ENCODE measurements at regions not wholly inside any gene's neighbourhood (a gene's known extent, or its start where the extent isn't known, plus 50 kb on each side); places are given as distances from the start of the nearest gene placed in this dataset.

GRCh38 chr12:20134652-20135051 lies 233.7 kb upstream of the PDE3A start:
- TF ChIP-seq TSHZ2 (CRISPR knock-in tag; IDR thresholded peaks at IDR 0.05) (no peak), ARNTL (CRISPR knock-in tag; IDR thresholded peaks at IDR 0.05; ENCODE audit: borderline replicate concordance, low read depth) (no peak), ZFP30 (CRISPR knock-in tag; IDR thresholded peaks at IDR 0.05) (no peak), GLIS3 (CRISPR knock-in tag; IDR thresholded peaks at IDR 0.05) (no peak), PPARA (CRISPR knock-in tag; IDR thresholded peaks at IDR 0.05; ENCODE audit: borderline replicate concordance) (no peak)
- ATAC-seq, result no peak

- ATAC-seq, result no peak
Observed at GRCh38 chr12:20140751-20141150, 227.6 kb upstream of the PDE3A start.

More at GRCh38 chr12:20140751-20141150, 227.6 kb upstream of the PDE3A start:
- TF ChIP-seq SNAI2 (CRISPR knock-in tag; IDR thresholded peaks at IDR 0.05) (no peak), GLIS3 (CRISPR knock-in tag; IDR thresholded peaks at IDR 0.05) (no peak), ZNF8 (CRISPR knock-in tag; IDR thresholded peaks at IDR 0.05) (no peak), ZFP3 (CRISPR knock-in tag; IDR thresholded peaks at IDR 0.05) (no peak), ZNF70 (CRISPR knock-in tag; IDR thresholded peaks at IDR 0.05) (no peak), ZC3H10 (CRISPR knock-in tag; IDR thresholded peaks at IDR 0.05) (no peak), OSR1 (CRISPR knock-in tag; IDR thresholded peaks at IDR 0.05) (no peak), ARNTL (CRISPR knock-in tag; IDR thresholded peaks at IDR 0.05; ENCODE audit: borderline replicate concordance, low read depth) (no peak), PATZ1 (CRISPR knock-in tag; IDR thresholded peaks at IDR 0.05; ENCODE audit: borderline replicate concordance) (no peak), ISL1 (CRISPR knock-in tag; IDR thresholded peaks at IDR 0.05) (no peak), POU6F1 (CRISPR knock-in tag; IDR thresholded peaks at IDR 0.05; ENCODE audit: borderline replicate concordance, low read depth) (no peak), TSHZ2 (CRISPR knock-in tag; IDR thresholded peaks at IDR 0.05) (no peak), PPARA (CRISPR knock-in tag; IDR thresholded peaks at IDR 0.05; ENCODE audit: borderline replicate concordance) (no peak), TCF4 (CRISPR knock-in tag; IDR thresholded peaks at IDR 0.05; ENCODE audit: borderline replicate concordance) (no peak), TOX (CRISPR knock-in tag; IDR thresholded peaks at IDR 0.05; ENCODE audit: borderline replicate concordance) (no peak), ZNF565 (CRISPR knock-in tag; conservative IDR thresholded peaks at IDR 0.05; ENCODE audit: low read depth) (no peak), CREB5 (CRISPR knock-in tag; IDR thresholded peaks at IDR 0.05; ENCODE audit: low read depth) (no peak), ESRRG (CRISPR knock-in tag; IDR thresholded peaks at IDR 0.05) (no peak), RARB (CRISPR knock-in tag; IDR thresholded peaks at IDR 0.05) (no peak)

All from SK-N-SH treated with all-trans-retinoic acid at 6 μM for 48 hours (cell line).